HG03025 (cell line): ENCODE measurements at regions not wholly inside any gene's neighbourhood (a gene's known extent, or its start where the extent isn't known, plus 50 kb on each side); places are given as distances from the start of the nearest gene placed in this dataset.
"Not testable (repeated sequence)": the region's sequence is repeated elsewhere in the genome, so short reads cannot be mapped to it uniquely, and the experiment has no call there.

Experiments
- ATAC-seq: cut with Tn5 transposase; IDR thresholded peaks from one replicate; pipeline ENCODE4 v1.9.1; 2021; ENCODE audit warnings: mild to moderate bottlenecking, moderate library complexity; ENCODE audit not compliant: unreplicated experiment, low FRiP score

GRCh38 chr18:10160251-10160650, 246.4 kb downstream of the VAPA start:
- ATAC-seq = no peak

- no peak for ATAC-seq
Measured at GRCh38 chr18:10161315-10161714, 247.5 kb downstream of the VAPA start.

- ATAC-seq = no peak
Measured at GRCh38 chr18:10162340-10162739, 248.5 kb downstream of the VAPA start.

GRCh38 chr18:10164271-10165071, 250.7 kb downstream of the VAPA start:
- no peak for ATAC-seq

- no peak for ATAC-seq
Measured at GRCh38 chr18:10166164-10166807, 252.5 kb downstream of the VAPA start.

- no peak for ATAC-seq
Measured at GRCh38 chr18:10167759-10168158, 253.9 kb downstream of the VAPA start.

GRCh38 chr18:10168477-10168876, 254.7 kb downstream of the VAPA start:
- no peak for ATAC-seq

- no peak for ATAC-seq
Measured at GRCh38 chr18:10169064-10169562, 255.3 kb downstream of the VAPA start.

- no peak for ATAC-seq
Measured at GRCh38 chr18:10169814-10170213, 256.0 kb downstream of the VAPA start.

GRCh38 chr18:10170375-10170774, 256.6 kb downstream of the VAPA start:
- no peak for ATAC-seq

GRCh38 chr18:10175333-10175732, 261.5 kb downstream of the VAPA start:
- ATAC-seq = not testable (repeated sequence)

- ATAC-seq = not testable (repeated sequence)
Measured at GRCh38 chr18:10179326-10179725, 265.5 kb downstream of the VAPA start.

- no peak for ATAC-seq
Measured at GRCh38 chr18:10182009-10182624, 268.3 kb downstream of the VAPA start.

- ATAC-seq = no peak
Measured at GRCh38 chr18:10184776-10185175, 269.7 kb upstream of the APCDD1 start.

- no peak for ATAC-seq
Measured at GRCh38 chr18:10188971-10189810, 265.2 kb upstream of the APCDD1 start.

- no peak for ATAC-seq
Measured at GRCh38 chr18:10190564-10190963, 263.9 kb upstream of the APCDD1 start.

GRCh38 chr18:10193444-10193843, 261.0 kb upstream of the APCDD1 start:
- no peak for ATAC-seq

- no peak for ATAC-seq
Measured at GRCh38 chr18:10194592-10194991, 259.8 kb upstream of the APCDD1 start.

GRCh38 chr18:10195529-10195928, 258.9 kb upstream of the APCDD1 start:
- ATAC-seq = no peak

- ATAC-seq = no peak
Measured at GRCh38 chr18:10197097-10197496, 257.3 kb upstream of the APCDD1 start.

GRCh38 chr18:10201226-10201625, 253.2 kb upstream of the APCDD1 start:
- ATAC-seq = no peak
